ENCODE measurements at regions not wholly inside any gene's neighbourhood (a gene's known extent, or its start where the extent isn't known, plus 50 kb on each side); places are given as distances from the start of the nearest gene placed in this dataset.

GRCh38 chr6:19159089-19159488 lies 678.1 kb upstream of the ID4 start:
- no peak for TF ChIP-seq CTCF (IDR thresholded peaks at IDR 0.05; ENCODE audit: poor library complexity, severe bottlenecking)
- TF ChIP-seq EZH2 (IDR thresholded peaks at IDR 0.05; ENCODE audit: borderline replicate concordance, insufficient read depth, low read length, poor library complexity, severe bottlenecking) = no peak
- TF ChIP-seq POLR2AphosphoS5 (IDR thresholded peaks at IDR 0.05) = no peak
